Mammary epithelial cell (primary cell): ENCODE measurements at regions not wholly inside any gene's neighbourhood (a gene's known extent, or its start where the extent isn't known, plus 50 kb on each side); places are given as distances from the start of the nearest gene placed in this dataset.

ENCODE experiments used
- CTCF ChIP-seq, 2 donors: IDR thresholded peaks in 1 of 2; conservative IDR thresholded peaks in 1 of 2; 2 replicates each; pipeline ENCODE4 v1.5.1; 2011 to 2012; ENCODE audit warnings: inconsistent platforms in 2 of 2, low read length in 2 of 2, mild to moderate bottlenecking in 2 of 2, control low read depth in 1 of 2, low read depth in 1 of 2; ENCODE audit not compliant: insufficient read depth in 1 of 2; ENCODE audit errors: extremely low read depth in 1 of 2
- EZH2 ChIP-seq: IDR thresholded peaks from 2 replicates; pipeline ENCODE4 v1.6.1; 2012; ENCODE audit warnings: low read length, inconsistent platforms, borderline replicate concordance

GRCh38 chr2:117299451-117299850, 515.0 kb upstream of the DDX18 start:
- TF ChIP-seq EZH2 (no peak), CTCF (conservative IDR thresholded peaks at IDR 0.05 in 1 of 2, IDR thresholded peaks at IDR 0.05 in 1 of 2; ENCODE audit: extremely low read depth in 1 of 2, insufficient read depth in 1 of 2, low read depth in 1 of 2, low read length in 2 of 2) (no peak)
